IPS DF 4.7 (cell line): ENCODE measurements at regions not wholly inside any gene's neighbourhood (a gene's known extent, or its start where the extent isn't known, plus 50 kb on each side); places are given as distances from the start of the nearest gene placed in this dataset.
"Not testable (repeated sequence)": the region's sequence is repeated elsewhere in the genome, so short reads cannot be mapped to it uniquely, and the experiment has no call there.

Source experiments
- DNase-seq: peaks from one replicate; pipeline ENCODE4 v3.0.0-alpha.2; 2013; ENCODE audit warnings: low spot score; ENCODE audit errors: extremely low read depth

- DNase-seq, result no peak
Observed at GRCh38 chr10:37733822-37734221, 123.6 kb downstream of the ZNF248 start.

DNA sequence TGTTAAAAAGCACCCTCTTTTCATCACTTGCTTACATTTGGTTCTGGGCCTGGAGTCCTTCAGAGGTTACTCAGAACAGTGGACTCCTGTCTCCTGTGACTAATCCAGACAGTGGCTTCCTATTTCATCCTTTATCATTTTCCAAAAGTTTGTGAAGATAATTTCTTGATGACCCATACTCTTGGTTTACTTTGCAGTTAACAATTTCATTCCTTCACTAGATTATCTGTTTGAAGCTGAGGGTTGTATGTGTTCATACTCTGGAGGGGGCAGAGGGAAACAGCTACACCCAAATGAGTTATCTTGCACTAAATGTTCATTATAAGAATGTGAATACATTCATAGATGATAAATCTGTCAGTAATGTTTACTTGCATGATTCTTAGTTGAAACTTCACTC, 124.7 kb downstream of the ZNF248 start:
- DNase-seq, result no peak

GRCh38 chr10:37728830-37729229, 128.6 kb downstream of the ZNF248 start:
- DNase-seq, result no peak

GRCh38 chr10:37727491-37728352, 129.7 kb downstream of the ZNF248 start:
- no peak for DNase-seq

DNA sequence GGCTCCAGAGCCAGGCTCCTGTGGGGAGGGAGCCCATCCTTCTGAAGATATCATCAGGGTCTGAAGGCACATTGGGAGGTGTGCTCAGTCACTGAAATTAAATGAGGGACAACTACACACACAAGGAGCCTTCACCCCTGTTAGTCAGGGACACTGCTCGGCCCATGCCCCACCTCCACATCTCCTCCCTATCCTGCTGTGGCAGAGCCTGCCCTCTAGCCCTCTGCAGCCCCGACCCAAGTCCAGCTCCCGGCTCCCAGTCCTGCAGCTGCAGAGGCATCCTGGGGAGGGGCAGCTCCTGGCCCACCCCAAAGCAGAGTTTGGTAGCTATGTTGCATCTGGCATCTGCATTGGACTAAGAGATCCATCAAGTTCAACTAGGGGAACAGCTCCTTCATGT, 136.3 kb downstream of the ZNF248 start:
- no peak for DNase-seq

DNA sequence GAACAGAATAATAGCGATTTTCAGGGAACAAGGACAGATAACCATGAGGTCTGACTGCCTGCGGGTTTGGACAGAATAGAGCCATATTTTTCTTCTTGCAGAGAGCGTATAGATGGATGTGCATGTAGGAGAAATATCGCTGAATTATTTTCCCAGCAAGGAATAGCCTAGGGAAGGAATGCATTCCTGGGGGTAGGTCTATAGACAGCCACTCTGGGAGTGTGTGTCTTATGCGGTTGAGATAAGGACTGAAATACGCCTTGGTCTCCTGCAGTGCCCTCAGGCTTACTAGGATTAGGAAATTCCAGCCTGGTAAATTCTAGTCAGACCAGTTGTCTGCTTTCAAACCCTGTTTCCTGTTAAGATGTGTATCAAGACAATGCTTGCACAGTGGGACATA, 139.3 kb downstream of the ZNF248 start:
- DNase-seq, result not testable (repeated sequence)

DNA sequence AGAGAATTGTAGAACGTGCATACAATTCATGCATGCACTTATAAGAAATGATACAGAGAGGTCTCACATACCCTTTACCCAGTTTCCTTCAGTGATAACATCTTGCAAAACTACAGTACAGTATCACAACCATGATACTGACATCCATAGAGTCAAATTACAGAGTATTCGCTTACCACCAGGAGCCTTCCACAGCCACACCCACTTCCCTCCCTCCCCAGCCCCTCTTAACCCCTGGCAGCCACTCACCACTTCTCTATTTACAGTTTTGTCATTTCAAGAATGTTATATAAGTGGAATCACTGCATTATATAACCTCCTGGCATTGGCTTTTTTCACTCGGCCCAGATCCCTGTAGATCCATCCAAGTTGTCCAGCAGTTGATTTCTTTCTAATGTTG, 143.8 kb downstream of the ZNF248 start:
- DNase-seq, result no peak

DNA sequence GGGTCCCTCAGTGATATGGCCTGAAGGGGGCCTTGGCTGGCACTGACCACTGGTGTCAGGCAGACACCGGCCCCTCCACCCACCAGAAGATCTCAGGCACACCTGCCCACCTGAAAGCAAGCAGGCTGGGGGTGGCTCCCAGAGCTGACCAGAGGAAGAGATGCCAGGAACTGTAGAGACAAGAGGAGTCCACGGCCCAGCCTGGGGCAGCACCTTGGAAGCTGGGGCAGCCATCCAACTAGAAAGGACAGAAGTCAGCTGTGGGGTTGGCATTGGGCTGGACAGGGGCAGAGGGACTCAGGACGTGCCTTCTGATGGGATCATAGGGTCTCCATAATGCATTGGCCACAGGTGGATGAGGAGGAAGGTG, 144.3 kb downstream of the ZNF248 start:
- DNase-seq, result no peak

GRCh38 chr10:37712489-37713131, 144.8 kb downstream of the ZNF248 start:
- no peak for DNase-seq

GRCh38 chr10:37711617-37712488, 145.6 kb downstream of the ZNF248 start:
- no peak for DNase-seq

- no peak for DNase-seq
Observed at GRCh38 chr10:37710831-37711616, 146.4 kb downstream of the ZNF248 start.

DNA sequence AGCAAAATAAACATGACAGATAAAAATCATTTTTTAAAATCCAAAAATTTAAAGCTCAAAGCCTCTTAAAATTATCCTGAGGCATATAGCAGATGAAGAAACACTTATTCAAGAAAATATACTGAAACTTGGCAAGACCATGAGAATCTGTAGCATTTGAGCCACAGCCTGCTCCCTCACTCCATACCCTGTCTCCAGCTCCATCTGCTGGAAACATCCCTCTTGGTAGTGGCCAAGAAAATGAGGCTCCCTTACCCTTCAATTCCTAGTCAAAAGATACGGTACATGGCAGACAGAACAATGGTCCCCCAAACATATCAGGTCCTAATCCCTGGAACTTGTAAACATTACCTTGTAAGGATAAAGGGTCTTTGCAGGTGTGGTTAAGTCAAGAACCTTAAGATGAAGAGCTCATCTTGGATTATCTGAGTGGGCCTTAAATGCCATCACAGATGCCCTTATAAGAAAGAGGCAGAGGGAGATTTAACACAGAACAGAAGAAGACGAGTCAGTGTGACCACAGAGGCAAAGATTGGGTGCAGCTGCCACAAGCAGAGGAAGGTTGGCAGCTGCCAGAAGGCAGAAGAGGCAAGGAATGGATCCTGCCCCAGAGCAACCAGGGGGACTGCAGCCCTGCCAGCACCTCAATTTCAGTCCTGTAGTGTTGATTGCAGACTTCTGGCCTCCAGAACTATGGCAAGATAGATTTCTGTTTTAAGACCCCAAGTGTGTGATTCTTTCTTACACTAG, 149.4 kb downstream of the ZNF248 start:
- DNase-seq, result peak; percentile 1

DNA sequence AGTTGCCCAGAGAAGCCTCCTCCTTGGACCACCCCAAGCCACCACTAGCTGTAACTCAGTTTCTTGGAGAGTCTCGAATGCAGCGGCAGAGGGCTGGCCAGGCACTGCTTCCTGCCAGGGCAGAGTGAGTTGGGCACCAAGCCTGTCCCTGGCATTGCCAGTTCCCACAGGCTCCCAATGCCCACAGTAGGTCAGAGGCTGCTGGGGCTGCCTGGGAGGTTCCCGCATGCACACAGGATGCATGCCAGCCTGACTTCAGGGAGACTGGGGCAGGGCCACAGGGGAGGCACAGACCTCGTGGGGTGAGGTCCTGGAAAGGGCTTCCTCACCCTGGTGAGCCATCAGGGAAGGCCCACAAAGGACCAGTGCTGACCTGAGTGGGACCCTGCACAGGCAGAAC, 152.8 kb downstream of the ZNF248 start:
- DNase-seq, result no peak

DNA sequence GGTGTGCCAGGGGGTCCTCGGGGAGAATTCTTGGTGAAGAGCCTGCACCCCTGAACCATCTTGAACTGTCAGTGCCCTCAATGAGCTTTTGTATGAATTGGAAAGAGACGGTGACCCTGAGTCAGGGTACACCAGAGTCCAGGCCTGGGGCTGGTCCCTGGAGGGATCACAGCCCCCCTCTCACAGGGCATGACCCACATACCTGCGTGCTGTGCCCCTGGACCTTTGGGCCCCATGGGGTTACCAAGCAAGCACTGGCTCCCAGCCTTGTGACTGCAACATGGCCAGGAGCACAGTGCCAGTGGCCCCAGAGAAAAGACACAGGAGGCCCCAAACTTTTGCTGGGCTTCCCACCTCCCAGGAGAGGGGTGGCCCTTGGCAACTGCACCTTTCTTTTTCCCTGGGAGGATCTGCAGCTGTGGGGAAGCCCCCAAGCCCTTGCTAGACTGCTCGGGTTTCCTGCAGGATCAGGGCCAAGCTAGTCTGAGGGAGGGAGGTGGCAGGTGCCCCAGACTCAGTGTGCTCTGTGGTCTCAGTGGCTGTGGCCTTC, 153.5 kb downstream of the ZNF248 start:
- no peak for DNase-seq

DNA sequence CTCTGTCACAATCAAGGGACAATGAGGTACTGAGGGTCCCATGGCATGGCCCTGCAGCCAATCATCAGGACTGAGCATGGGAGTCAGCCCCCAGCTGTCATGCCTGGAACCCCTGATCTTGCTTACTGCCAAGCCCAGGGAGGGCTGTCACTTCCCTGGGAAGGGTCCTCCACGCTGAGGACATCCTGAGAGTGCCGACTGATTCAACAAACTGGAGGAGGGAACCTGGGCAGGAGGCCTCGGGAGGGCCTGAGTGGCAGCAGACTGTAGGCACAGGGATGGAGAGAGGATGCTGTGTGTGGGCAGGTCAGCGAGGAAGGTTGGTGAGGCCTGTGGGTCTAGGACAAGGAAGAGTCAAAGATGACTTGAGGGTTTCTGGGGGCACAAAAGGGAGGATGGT, 154.3 kb downstream of the ZNF248 start:
- no peak for DNase-seq

DNA sequence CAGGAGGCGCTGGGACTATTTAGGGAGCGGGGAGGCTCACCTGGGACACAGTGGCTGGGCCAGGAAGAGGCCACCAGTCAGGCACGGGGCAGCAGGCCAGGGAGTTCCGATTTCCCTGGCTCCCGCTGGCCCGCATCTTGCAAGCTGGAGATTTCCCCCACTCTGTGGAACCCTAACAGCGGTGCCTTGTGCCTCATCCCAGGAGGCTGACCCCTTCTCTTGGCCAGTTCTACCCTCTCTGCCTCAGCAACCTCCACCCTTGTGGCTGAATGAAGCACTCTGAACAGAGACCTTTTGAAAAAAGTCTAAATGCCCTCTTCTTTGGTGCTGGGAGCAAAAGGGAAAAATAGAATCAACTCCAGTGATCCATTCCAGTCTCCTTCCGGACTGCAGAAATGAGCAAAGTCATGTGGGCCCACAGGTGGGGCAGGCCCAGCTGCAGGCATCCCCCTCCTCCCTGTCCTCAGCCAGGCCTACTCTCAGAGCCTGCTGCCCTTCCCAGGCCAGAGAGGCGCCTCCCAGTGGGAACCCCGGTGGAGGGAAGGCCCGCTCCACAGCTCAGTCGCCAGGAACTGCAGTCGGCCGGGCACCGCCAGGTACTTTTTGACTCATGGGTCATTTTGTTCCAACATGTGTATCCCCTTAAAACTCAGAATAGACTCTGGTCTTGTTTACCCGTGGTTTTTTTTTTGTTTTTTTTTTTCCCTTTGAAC, 155.5 kb downstream of the ZNF248 start:
- DNase-seq, result no peak

DNA sequence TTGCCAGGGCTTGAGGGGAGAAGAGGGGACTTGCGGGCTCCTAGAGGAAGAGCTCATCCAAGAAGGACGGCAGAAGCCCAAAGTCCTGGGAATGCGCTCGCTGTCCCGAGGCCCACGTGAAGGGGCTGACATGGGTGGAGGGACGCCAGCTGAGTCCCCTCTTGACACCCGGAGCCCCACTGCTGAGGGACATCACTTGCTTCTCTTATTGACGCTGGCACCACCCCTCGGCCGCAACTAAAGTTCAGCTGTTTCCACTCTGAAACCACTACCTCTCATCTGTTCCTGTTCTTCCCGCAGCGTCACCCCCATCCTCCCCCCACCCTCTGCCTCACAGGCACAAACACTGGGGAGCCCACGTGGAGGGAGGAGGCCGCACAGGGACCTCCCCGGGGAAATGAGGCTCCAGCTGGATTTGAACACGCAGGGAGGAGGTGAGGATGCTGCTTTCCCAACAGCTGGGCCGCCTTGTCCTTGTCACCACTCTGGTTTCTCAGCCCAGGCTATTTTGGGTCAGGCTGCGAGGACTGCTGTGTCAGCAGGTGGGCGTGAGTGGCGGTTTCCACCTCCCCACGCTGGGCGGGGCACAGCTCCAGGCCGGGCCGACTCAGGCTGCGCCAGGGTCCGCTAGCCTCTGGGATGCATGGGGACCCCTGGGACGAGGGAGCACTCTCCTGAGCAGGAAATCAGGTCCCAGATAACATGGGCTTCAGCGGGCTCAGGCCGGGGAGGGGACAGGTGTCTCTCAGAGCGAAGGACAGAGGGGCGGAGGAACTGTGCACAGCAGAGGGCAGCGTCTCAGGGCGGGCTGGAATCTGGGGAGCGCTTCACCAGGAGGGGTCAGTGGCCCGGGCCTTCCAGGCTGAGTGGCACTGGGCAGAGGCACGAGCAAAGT, 156.3 kb downstream of the ZNF248 start:
- DNase-seq, result no peak

GRCh38 chr10:37687581-37687980, 169.8 kb downstream of the ZNF248 start:
- DNase-seq, result no peak
